ENCODE measurements at regions not wholly inside any gene's neighbourhood (a gene's known extent, or its start where the extent isn't known, plus 50 kb on each side); places are given as distances from the start of the nearest gene placed in this dataset.

DNA sequence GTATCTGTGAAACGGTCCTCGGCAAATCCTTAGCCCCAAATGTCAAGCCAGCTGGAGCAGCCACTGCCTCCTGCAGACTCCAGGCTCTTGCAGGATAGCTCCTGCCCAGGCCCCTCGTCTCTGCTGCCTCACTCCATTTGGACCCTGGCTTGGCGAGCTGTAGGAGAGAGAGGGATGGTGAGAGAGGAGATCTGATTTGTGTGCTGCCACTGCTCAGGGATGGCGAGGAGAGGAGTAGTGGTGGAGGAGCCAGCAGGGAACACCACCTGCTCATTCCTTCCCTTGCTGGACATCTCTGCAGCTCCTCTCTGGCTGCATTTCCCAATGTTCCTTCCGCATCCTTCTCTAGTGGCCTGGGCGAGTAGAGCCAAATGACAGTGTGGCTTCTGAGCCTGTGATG, 109.1 kb upstream of the NCK2 start:
- no peaks in the 10 kb centered on the region for H3K27me3 ChIP-seq (ENCODE audit: control insufficient read depth, insufficient read depth, low read length)
- no peaks in the 10 kb centered on the region for H3K36me3 ChIP-seq (ENCODE audit: control insufficient read depth, insufficient read depth, low read length)
- no peak overlapping the region for H3K4me3 ChIP-seq (ENCODE audit: low read depth, low read length)
- no peak overlapping the region for H3K27ac ChIP-seq
- no peaks in the 10 kb centered on the region for H3K79me2 ChIP-seq
- no peak overlapping the region for H2AFZ ChIP-seq
- H3K4me1 ChIP-seq = no peaks in the 10 kb centered on the region
- H3K4me2 ChIP-seq (ENCODE audit: low read length) = no peak overlapping the region
- H3K9ac ChIP-seq = no peak overlapping the region
- H3K9me3 ChIP-seq (ENCODE audit: control insufficient read depth, low read length) = no peaks in the 10 kb centered on the region
- TF ChIP-seq, protein P1, sequence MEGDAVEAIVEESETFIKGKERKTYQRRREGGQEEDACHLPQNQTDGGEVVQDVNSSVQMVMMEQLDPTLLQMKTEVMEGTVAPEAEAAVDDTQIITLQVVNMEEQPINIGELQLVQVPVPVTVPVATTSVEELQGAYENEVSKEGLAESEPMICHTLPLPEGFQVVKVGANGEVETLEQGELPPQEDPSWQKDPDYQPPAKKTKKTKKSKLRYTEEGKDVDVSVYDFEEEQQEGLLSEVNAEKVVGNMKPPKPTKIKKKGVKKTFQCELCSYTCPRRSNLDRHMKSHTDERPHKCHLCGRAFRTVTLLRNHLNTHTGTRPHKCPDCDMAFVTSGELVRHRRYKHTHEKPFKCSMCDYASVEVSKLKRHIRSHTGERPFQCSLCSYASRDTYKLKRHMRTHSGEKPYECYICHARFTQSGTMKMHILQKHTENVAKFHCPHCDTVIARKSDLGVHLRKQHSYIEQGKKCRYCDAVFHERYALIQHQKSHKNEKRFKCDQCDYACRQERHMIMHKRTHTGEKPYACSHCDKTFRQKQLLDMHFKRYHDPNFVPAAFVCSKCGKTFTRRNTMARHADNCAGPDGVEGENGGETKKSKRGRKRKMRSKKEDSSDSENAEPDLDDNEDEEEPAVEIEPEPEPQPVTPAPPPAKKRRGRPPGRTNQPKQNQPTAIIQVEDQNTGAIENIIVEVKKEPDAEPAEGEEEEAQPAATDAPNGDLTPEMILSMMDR (IDR thresholded peaks at IDR 0.05) = no peak

- H3K4me2 ChIP-seq (ENCODE audit: low read length) = no peak overlapping the region
- no peaks in the 10 kb centered on the region for H3K27me3 ChIP-seq (ENCODE audit: control insufficient read depth, insufficient read depth, low read length)
- H3K9me3 ChIP-seq (ENCODE audit: control insufficient read depth, low read length) = no peaks in the 10 kb centered on the region
- H3K9ac ChIP-seq = no peak overlapping the region
- TF ChIP-seq, protein P1 (IDR thresholded peaks at IDR 0.05) = no peak
- H3K4me1 ChIP-seq = no peaks in the 10 kb centered on the region
- no peaks in the 10 kb centered on the region for H3K79me2 ChIP-seq
- no peak overlapping the region for H3K27ac ChIP-seq
- H3K4me3 ChIP-seq (ENCODE audit: low read depth, low read length) = no peak overlapping the region
- no peaks in the 10 kb centered on the region for H3K36me3 ChIP-seq (ENCODE audit: control insufficient read depth, insufficient read depth, low read length)
- no peak overlapping the region for H2AFZ ChIP-seq
Observed at GRCh38 chr2:105634198-105634597, 110.5 kb upstream of the NCK2 start.

- Histone ChIP-seq H3K27me3 (ENCODE audit: control insufficient read depth, insufficient read depth, low read length) (no peaks in the 10 kb centered on the region), H3K4me1 (no peaks in the 10 kb centered on the region), H3K9me3 (ENCODE audit: control insufficient read depth, low read length) (no peaks in the 10 kb centered on the region), H2AFZ (no peak overlapping the region), H3K4me2 (ENCODE audit: low read length) (no peak overlapping the region), H3K4me3 (ENCODE audit: low read depth, low read length) (no peak overlapping the region), H3K9ac (no peak overlapping the region), H3K27ac (no peak overlapping the region), H3K79me2 (no peaks in the 10 kb centered on the region), H3K36me3 (ENCODE audit: control insufficient read depth, insufficient read depth, low read length) (no peaks in the 10 kb centered on the region)
- TF ChIP-seq, protein P1 (IDR thresholded peaks at IDR 0.05) = no peak
Observed at GRCh38 chr2:105631922-105632321, 112.8 kb upstream of the NCK2 start.

GRCh38 chr2:105631011-105631410, 113.7 kb upstream of the NCK2 start:
- TF ChIP-seq, protein P1 (IDR thresholded peaks at IDR 0.05) = no peak
- Histone ChIP-seq H3K36me3 (ENCODE audit: control insufficient read depth, insufficient read depth, low read length) (no peaks in the 10 kb centered on the region), H3K4me3 (ENCODE audit: low read depth, low read length) (no peak overlapping the region), H3K27ac (no peak overlapping the region), H3K9me3 (ENCODE audit: control insufficient read depth, low read length) (no peaks in the 10 kb centered on the region), H3K4me2 (ENCODE audit: low read length) (no peak overlapping the region), H3K79me2 (no peaks in the 10 kb centered on the region), H3K4me1 (no peaks in the 10 kb centered on the region), H2AFZ (no peak overlapping the region), H3K27me3 (ENCODE audit: control insufficient read depth, insufficient read depth, low read length) (no peaks in the 10 kb centered on the region), H3K9ac (no peak overlapping the region)

DNA sequence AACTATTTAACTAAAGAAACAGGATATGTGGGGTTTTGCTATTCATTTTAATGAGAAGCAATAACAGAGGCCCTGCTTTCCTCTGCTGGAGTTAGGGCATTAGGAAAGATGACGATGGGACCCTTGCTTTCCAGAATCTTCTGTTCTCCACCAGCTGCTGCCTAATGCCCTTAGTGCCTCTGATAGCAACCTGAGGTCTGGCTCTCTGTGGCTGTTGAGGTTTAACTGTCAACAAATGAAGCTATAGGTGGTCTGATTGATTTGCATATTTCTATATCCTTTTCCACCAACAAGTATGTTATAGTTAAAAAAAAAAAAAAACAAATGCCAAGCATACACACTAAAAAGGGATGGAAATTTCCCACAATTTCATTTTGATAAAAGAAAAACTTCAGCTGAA, 115.1 kb upstream of the NCK2 start:
- H3K27ac ChIP-seq = no peak overlapping the region
- no peaks in the 10 kb centered on the region for H3K4me1 ChIP-seq
- no peak overlapping the region for H3K9ac ChIP-seq
- no peak overlapping the region for H3K4me3 ChIP-seq (ENCODE audit: low read depth, low read length)
- no peaks in the 10 kb centered on the region for H3K79me2 ChIP-seq
- H3K4me2 ChIP-seq (ENCODE audit: low read length) = no peak overlapping the region
- no peak overlapping the region for H2AFZ ChIP-seq
- TF ChIP-seq, protein P1 (IDR thresholded peaks at IDR 0.05) = no peak
- H3K9me3 ChIP-seq (ENCODE audit: control insufficient read depth, low read length) = no peaks in the 10 kb centered on the region
- no peaks in the 10 kb centered on the region for H3K27me3 ChIP-seq (ENCODE audit: control insufficient read depth, insufficient read depth, low read length)
- H3K36me3 ChIP-seq (ENCODE audit: control insufficient read depth, insufficient read depth, low read length) = no peaks in the 10 kb centered on the region
